ENCODE measurements at regions not wholly inside any gene's neighbourhood (a gene's known extent, or its start where the extent isn't known, plus 50 kb on each side); places are given as distances from the start of the nearest gene placed in this dataset.

- TF ChIP-seq ZNF561 (CRISPR knock-in tag; conservative IDR thresholded peaks at IDR 0.05) (no peak), ZBTB8A (IDR thresholded peaks at IDR 0.05; ENCODE audit: partially characterized antibody) (no peak), SMC3 (conservative IDR thresholded peaks at IDR 0.05; ENCODE audit: insufficient read depth, low read depth, low read length) (no peak), BACH1 (tag; IDR thresholded peaks at IDR 0.05) (no peak), MCM5 (IDR thresholded peaks at IDR 0.05; ENCODE audit: low read depth) (no peak), ZBTB12 (CRISPR knock-in tag; IDR thresholded peaks at IDR 0.05) (no peak)
- TF ChIP-seq, protein P1, sequence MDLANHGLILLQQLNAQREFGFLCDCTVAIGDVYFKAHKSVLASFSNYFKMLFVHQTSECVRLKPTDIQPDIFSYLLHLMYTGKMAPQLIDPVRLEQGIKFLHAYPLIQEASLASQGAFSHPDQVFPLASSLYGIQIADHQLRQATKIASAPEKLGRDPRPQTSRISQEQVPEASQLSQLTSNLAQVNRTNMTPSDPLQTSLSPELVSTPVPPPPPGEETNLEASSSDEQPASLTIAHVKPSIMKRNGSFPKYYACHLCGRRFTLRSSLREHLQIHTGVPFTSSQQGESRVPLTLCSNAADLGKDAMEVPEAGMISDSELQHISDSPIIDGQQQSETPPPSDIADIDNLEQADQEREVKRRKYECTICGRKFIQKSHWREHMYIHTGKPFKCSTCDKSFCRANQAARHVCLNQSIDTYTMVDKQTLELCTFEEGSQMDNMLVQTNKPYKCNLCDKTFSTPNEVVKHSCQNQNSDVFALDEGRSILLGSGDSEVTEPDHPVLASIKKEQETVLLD (IDR thresholded peaks at IDR 0.05): no peak
These were observed 162.5 kb upstream of the NTM start (continued) for GRCh38 chr11:131207901-131208300.

All from K562 (cell line).